HG02885 (cell line): ENCODE measurements at regions not wholly inside any gene's neighbourhood (a gene's known extent, or its start where the extent isn't known, plus 50 kb on each side); places are given as distances from the start of the nearest gene placed in this dataset.

Experiments
- ATAC-seq: cut with Tn5 transposase; IDR thresholded peaks from one replicate; pipeline ENCODE4 v1.9.1; 2021; ENCODE audit warnings: mild to moderate bottlenecking; ENCODE audit not compliant: unreplicated experiment, poor library complexity

GRCh38 chr4:136800248-136800647 is 732.0 kb downstream of the PCDH18 start:
- no peak for ATAC-seq

- no peak for ATAC-seq
These were observed 735.3 kb downstream of the PCDH18 start for GRCh38 chr4:136796953-136797352.

- no peak for ATAC-seq
These were observed 738.4 kb downstream of the PCDH18 start for GRCh38 chr4:136793848-136794247.

- no peak for ATAC-seq
These were observed 748.0 kb downstream of the PCDH18 start for GRCh38 chr4:136784326-136784725.

- no peak for ATAC-seq
These were observed 762.6 kb downstream of the PCDH18 start for GRCh38 chr4:136769717-136770116.

GRCh38 chr4:136768925-136769275 is 763.4 kb downstream of the PCDH18 start:
- ATAC-seq: no peak

GRCh38 chr4:136768213-136768924 is 763.9 kb downstream of the PCDH18 start:
- no peak for ATAC-seq

GRCh38 chr4:136763919-136764318 is 768.4 kb downstream of the PCDH18 start:
- no peak for ATAC-seq

GRCh38 chr4:136755531-136755916 is 776.8 kb downstream of the PCDH18 start:
- ATAC-seq: no peak

- no peak for ATAC-seq
These were observed 777.3 kb downstream of the PCDH18 start for GRCh38 chr4:136754810-136755530.

- no peak for ATAC-seq
These were observed 780.7 kb downstream of the PCDH18 start for GRCh38 chr4:136751556-136751955.

- ATAC-seq: no peak
These were observed 781.4 kb downstream of the PCDH18 start for GRCh38 chr4:136750897-136751296.

GRCh38 chr4:136749989-136750388 is 782.3 kb downstream of the PCDH18 start:
- no peak for ATAC-seq

- no peak for ATAC-seq
These were observed 783.5 kb downstream of the PCDH18 start for GRCh38 chr4:136748773-136749172.

- no peak for ATAC-seq
These were observed 784.1 kb downstream of the PCDH18 start for GRCh38 chr4:136748165-136748564.

GRCh38 chr4:136743238-136743637 is 789.1 kb downstream of the PCDH18 start:
- ATAC-seq: no peak

GRCh38 chr4:136742333-136742732 is 790.0 kb downstream of the PCDH18 start:
- ATAC-seq: no peak

GRCh38 chr4:136741468-136741867 is 790.8 kb downstream of the PCDH18 start:
- no peak for ATAC-seq

GRCh38 chr4:136740326-136740725 is 792.0 kb downstream of the PCDH18 start:
- no peak for ATAC-seq

GRCh38 chr4:136737066-136737465 is 795.2 kb downstream of the PCDH18 start:
- ATAC-seq: no peak

- ATAC-seq: no peak
These were observed 801.3 kb downstream of the PCDH18 start for GRCh38 chr4:136731025-136731424.
